ENCODE measurements at regions not wholly inside any gene's neighbourhood (a gene's known extent, or its start where the extent isn't known, plus 50 kb on each side); places are given as distances from the start of the nearest gene placed in this dataset.

DNA sequence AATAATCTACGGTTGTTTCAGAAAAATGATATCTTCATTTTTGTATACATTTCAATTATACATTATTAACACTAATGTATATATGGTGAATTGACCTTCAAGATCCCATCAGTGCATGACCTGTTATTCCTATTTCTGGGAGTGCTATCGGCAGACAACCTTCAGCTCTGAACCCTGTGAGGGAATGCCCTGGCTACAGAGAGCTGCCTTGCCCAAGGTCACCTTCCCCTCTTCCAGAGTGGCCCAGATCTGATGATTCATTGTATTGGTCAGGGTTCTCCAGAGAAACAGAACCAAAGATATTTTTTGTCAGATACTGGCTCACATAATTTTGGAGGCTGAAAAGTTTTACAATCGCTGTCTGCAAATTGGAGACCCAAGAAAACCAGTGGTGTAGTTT is 235.5 kb downstream of the ZNF92 start:
- no peak for TF ChIP-seq EP300 (IDR thresholded peaks at IDR 0.05; ENCODE audit: borderline replicate concordance in 1 of 2, low read depth in 1 of 2, low read length in 1 of 2)
- TF ChIP-seq MXI1 (IDR thresholded peaks at IDR 0.05; ENCODE audit: low read depth, low read length), result no peak
- no peak for TF ChIP-seq TAF1 (IDR thresholded peaks at IDR 0.05; ENCODE audit: borderline replicate concordance, low read depth, low read length)
- TF ChIP-seq, protein P1, sequence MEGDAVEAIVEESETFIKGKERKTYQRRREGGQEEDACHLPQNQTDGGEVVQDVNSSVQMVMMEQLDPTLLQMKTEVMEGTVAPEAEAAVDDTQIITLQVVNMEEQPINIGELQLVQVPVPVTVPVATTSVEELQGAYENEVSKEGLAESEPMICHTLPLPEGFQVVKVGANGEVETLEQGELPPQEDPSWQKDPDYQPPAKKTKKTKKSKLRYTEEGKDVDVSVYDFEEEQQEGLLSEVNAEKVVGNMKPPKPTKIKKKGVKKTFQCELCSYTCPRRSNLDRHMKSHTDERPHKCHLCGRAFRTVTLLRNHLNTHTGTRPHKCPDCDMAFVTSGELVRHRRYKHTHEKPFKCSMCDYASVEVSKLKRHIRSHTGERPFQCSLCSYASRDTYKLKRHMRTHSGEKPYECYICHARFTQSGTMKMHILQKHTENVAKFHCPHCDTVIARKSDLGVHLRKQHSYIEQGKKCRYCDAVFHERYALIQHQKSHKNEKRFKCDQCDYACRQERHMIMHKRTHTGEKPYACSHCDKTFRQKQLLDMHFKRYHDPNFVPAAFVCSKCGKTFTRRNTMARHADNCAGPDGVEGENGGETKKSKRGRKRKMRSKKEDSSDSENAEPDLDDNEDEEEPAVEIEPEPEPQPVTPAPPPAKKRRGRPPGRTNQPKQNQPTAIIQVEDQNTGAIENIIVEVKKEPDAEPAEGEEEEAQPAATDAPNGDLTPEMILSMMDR (IDR thresholded peaks at IDR 0.05), result no peak
- TF ChIP-seq, protein P2, sequence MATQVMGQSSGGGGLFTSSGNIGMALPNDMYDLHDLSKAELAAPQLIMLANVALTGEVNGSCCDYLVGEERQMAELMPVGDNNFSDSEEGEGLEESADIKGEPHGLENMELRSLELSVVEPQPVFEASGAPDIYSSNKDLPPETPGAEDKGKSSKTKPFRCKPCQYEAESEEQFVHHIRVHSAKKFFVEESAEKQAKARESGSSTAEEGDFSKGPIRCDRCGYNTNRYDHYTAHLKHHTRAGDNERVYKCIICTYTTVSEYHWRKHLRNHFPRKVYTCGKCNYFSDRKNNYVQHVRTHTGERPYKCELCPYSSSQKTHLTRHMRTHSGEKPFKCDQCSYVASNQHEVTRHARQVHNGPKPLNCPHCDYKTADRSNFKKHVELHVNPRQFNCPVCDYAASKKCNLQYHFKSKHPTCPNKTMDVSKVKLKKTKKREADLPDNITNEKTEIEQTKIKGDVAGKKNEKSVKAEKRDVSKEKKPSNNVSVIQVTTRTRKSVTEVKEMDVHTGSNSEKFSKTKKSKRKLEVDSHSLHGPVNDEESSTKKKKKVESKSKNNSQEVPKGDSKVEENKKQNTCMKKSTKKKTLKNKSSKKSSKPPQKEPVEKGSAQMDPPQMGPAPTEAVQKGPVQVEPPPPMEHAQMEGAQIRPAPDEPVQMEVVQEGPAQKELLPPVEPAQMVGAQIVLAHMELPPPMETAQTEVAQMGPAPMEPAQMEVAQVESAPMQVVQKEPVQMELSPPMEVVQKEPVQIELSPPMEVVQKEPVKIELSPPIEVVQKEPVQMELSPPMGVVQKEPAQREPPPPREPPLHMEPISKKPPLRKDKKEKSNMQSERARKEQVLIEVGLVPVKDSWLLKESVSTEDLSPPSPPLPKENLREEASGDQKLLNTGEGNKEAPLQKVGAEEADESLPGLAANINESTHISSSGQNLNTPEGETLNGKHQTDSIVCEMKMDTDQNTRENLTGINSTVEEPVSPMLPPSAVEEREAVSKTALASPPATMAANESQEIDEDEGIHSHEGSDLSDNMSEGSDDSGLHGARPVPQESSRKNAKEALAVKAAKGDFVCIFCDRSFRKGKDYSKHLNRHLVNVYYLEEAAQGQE (IDR thresholded peaks at IDR 0.05; ENCODE audit: low read depth, low read length), result no peak
- no peak for TF ChIP-seq RCOR1 (IDR thresholded peaks at IDR 0.05; ENCODE audit: low read length)
- no peak for TF ChIP-seq NFIC (IDR thresholded peaks at IDR 0.05; ENCODE audit: borderline replicate concordance)
- TF ChIP-seq, protein P3, sequence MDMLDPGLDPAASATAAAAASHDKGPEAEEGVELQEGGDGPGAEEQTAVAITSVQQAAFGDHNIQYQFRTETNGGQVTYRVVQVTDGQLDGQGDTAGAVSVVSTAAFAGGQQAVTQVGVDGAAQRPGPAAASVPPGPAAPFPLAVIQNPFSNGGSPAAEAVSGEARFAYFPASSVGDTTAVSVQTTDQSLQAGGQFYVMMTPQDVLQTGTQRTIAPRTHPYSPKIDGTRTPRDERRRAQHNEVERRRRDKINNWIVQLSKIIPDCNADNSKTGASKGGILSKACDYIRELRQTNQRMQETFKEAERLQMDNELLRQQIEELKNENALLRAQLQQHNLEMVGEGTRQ (IDR thresholded peaks at IDR 0.05; ENCODE audit: borderline replicate concordance, low read depth, low read length), result no peak
- no peak for TF ChIP-seq EZH2phosphoT487 (IDR thresholded peaks at IDR 0.05; ENCODE audit: borderline replicate concordance, low read depth)
- no peak for TF ChIP-seq SMC3 (IDR thresholded peaks at IDR 0.05; ENCODE audit: low read depth, low read length)

Data from SK-N-SH (cell line).